Thoracic aorta (tissue), 2 donors: ENCODE measurements at regions not wholly inside any gene's neighbourhood (a gene's known extent, or its start where the extent isn't known, plus 50 kb on each side); places are given as distances from the start of the nearest gene placed in this dataset.

Experiments
- ATAC-seq: fragments of 150-250 bp; one replicate; pipeline ENCODE4 v1.8.0; 2017; ENCODE audit warnings: low read depth; ENCODE audit not compliant: insufficient number of reproducible peaks, low FRiP score
- DNase-seq: peaks from one replicate; pipeline ENCODE4 v3.0.0-alpha.2; 2020; ENCODE audit warnings: low spot score
- H3K27ac ChIP-seq, 2 donors: fragments of 200-600 bp; sonication (generic); 1 replicate in 1 of 2; 2 replicates in 1 of 2; pipeline ENCODE4 v1.5.1; 2016; ENCODE audit warnings: mild to moderate bottlenecking in 2 of 2, moderate library complexity in 2 of 2
- H3K27me3 ChIP-seq: fragments of 200-600 bp; sonication (generic); replicated peaks from 2 replicates; pipeline ENCODE4 v1.6.0; 2016; ENCODE audit warnings: mild to moderate bottlenecking; ENCODE audit not compliant: insufficient read depth
- H3K36me3 ChIP-seq: fragments of 200-600 bp; sonication (generic); one replicate; pipeline ENCODE4 v1.5.1; 2016
- H3K4me1 ChIP-seq, 2 donors: fragments of 200-600 bp; sonication (generic); 1 replicate in 1 of 2; 2 replicates in 1 of 2; pipeline versions ENCODE4 v1.5.1 to v1.6.0; 2016; ENCODE audit warnings: low read depth in 2 of 2, mild to moderate bottlenecking in 1 of 2; ENCODE audit not compliant: control insufficient read depth in 1 of 2
- H3K4me3 ChIP-seq: fragments of 200-600 bp; sonication (generic); 2 replicates; pipeline ENCODE4 v1.5.1; 2016; ENCODE audit warnings: mild to moderate bottlenecking
- H3K9me3 ChIP-seq: fragments of 200-600 bp; sonication (generic); 2 replicates; pipeline ENCODE4 v1.5.1; 2016
- CTCF ChIP-seq: fragments of 200-600 bp; sonication (generic); IDR thresholded peaks from one replicate; pipeline ENCODE4 v1.5.1; 2019; ENCODE audit warnings: antibody characterized with exemption

GRCh38 chr18:22789600-22789999 is 143.5 kb upstream of the RBBP8 start:
- Histone ChIP-seq H3K36me3 (no peaks in the 10 kb centered on the region), H3K4me1 (no peaks in the 10 kb centered on the region), H3K27ac (no peak overlapping the region), H3K27me3 (no peaks in the 10 kb centered on the region), H3K4me3 (no peak overlapping the region), H3K9me3 (no peaks in the 10 kb centered on the region)
- ATAC-seq (no peak), DNase-seq (no peak)
- no peak for TF ChIP-seq CTCF

GRCh38 chr18:22790545-22791309 is 142.4 kb upstream of the RBBP8 start:
- Histone ChIP-seq H3K4me3 (no peak overlapping the region), H3K27me3 (no peaks in the 10 kb centered on the region), H3K27ac (no peak overlapping the region), H3K9me3 (no peaks in the 10 kb centered on the region), H3K4me1 (no peaks in the 10 kb centered on the region), H3K36me3 (no peaks in the 10 kb centered on the region)
- no peak for TF ChIP-seq CTCF
- DNase-seq = no peak
- no peak for ATAC-seq

- H3K4me1 ChIP-seq = no peaks in the 10 kb centered on the region
- no peaks in the 10 kb centered on the region for H3K36me3 ChIP-seq
- no peak overlapping the region for H3K27ac ChIP-seq
- no peak for ATAC-seq
- H3K4me3 ChIP-seq = no peak overlapping the region
- DNase-seq = no peak
- H3K9me3 ChIP-seq = no peaks in the 10 kb centered on the region
- no peaks in the 10 kb centered on the region for H3K27me3 ChIP-seq
- TF ChIP-seq CTCF = no peak
These were observed 141.9 kb upstream of the RBBP8 start for GRCh38 chr18:22791310-22791610.

GRCh38 chr18:22796113-22796512 is 137.0 kb upstream of the RBBP8 start:
- no peaks in the 10 kb centered on the region for H3K27me3 ChIP-seq
- H3K9me3 ChIP-seq = no peaks in the 10 kb centered on the region
- DNase-seq (no peak), ATAC-seq (no peak)
- H3K4me1 ChIP-seq = peaks cover 0 to 27% of the 10 kb centered on the region in 2 donors
- H3K4me3 ChIP-seq = no peak overlapping the region
- no peak for TF ChIP-seq CTCF
- no peak overlapping the region for H3K27ac ChIP-seq
- H3K36me3 ChIP-seq = no peaks in the 10 kb centered on the region

DNA sequence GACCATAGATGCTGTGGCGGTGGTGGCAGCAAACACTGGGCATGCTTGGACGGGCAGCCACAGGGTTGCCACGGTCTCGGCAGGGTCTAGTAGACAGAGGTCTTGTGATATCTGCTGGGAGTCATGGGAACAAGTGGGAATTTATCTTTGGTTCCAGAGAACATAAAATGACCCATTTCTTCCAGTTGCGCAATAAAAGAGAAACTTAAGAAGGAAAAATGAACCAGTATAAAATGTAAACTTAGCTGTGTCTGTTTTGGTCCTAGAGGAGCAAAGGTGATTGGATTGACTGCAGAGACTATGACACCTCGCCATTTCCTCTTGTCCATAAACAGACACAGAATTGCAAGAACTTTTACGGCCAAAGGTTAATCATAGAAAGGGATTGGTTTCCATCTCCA is 132.6 kb upstream of the RBBP8 start:
- Histone ChIP-seq H3K27ac (peak overlapping the region; percentile 33 to 35), H3K36me3 (no peaks in the 10 kb centered on the region), H3K9me3 (no peaks in the 10 kb centered on the region), H3K27me3 (no peaks in the 10 kb centered on the region), H3K4me1 (peaks cover 0 to 32% of the 10 kb centered on the region in 2 donors), H3K4me3 (no peak overlapping the region)
- TF ChIP-seq CTCF = no peak
- DNase-seq = no peak
- no peak for ATAC-seq
